G401.6 (cell line): ENCODE measurements at regions not wholly inside any gene's neighbourhood (a gene's known extent, or its start where the extent isn't known, plus 50 kb on each side); places are given as distances from the start of the nearest gene placed in this dataset.

Source experiments
- FAIRE-seq: peaks from 2 replicates; lab custom pipeline; 2012; peaks lifted over from hg19 to GRCh38; lab: Jason Lieb, UNC

DNA sequence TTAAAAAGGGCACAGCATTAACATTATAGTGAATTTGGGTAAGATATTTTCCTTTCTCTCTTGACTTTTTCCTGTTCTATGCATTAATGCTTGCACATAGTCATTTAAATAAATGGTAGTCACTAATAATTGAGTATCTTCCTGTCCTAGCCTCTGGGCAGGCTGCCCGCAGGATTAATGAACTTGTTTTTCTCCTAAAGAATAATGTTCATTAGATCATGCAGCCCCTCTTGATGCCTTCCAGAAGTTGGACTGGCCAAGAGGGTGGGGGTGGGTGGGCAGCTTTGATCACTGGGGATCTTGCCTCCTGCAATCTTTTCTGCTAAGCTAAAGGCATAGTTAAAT is 514.5 kb upstream of the CDH2 start:
- FAIRE-seq, result no peak

DNA sequence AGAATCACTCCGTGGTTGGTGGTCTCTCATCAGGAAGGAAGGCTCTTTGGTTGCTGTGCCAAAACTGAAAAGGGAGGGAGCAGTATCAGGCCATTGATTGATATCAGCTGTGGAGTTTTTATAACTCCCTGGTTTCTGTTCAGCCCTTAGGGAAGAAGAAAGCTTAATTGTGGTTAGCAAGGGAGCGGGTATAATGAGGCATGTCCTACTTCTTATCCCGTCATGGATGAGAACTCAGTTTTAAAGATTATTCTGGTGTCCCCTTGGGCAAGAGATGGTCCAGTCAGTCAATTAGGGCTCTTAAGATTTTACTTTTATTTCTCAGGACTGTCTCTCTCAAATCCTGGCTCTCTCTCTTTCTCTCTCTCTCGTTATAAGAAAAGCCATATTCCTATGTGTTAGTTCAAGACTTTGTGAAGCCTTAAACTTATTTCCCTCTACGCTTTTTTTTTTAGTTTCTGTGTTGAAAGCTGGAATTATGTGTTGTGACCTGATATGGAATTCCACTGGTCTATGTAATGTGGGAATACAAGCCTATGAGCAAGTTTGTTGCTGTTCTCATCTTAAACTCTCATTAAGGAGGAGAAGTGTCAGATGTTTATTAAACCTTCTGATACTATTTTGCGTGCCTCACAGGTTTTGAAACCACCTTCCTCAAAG is 514.0 kb upstream of the CDH2 start:
- no peak for FAIRE-seq

DNA sequence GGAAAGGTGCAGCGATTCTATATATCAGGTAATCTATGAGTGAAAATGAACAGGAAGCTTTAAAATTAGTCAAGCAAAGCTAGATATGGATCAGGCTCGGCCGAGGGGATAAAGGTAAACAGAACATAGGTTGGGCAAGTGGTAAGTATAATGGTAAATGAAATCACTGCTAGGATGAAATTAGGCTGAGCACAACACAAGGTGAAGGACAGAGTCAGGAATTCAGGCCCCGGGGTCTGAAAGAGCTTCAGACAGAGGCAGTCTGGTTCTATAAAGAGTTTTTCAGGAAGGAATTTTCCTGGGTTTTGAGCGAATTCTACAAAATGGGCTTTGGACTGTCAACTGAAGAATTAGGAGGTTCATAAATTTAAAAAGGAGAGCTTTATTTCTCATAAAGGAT is 513.2 kb upstream of the CDH2 start:
- no peak for FAIRE-seq

DNA sequence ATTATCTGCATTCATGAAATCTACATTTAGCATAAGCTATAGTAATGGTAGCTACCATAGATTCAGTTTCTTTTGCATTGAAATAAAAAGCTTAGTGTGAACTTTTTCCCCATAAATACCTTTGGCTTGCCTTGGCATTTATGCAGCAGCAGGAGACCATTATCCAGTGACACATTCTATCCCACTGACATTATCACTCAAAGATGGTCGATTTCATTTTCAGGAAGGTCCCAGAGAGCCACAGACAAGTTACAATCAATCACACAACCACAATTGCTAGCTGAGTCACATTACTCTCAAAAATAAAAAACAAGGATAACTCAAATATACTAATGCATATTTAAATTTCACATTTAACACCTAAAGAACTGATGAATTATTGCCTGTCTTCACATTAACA is 512.7 kb upstream of the CDH2 start:
- no peak for FAIRE-seq

DNA sequence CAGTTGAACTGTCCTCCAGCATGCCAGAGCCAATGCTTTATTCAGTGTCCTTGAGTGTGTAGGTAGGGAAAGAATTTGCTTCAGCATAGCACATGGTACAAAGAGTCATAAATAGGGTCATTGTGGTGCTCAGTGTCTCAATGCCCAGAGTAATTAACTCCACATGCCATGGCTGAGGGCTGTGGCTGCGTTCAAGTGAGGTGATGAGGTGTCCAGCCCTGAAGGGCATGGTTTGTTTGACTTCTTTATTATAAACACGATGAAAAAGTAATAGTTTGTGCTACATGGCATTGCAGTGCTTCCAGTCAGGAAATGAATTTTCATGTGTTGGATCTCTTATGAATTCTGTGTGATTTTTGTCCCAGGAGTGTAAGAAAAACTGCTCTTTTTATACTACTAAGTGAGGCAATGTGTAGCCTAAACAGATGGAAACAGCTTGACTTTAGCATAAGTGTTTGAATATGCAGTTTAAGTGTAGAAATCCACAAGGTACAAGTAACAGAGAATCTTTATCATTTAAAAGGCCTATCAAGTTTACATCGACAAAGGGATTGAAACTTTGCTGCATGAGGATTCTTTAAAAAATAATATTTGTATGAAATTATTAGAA is 507.9 kb upstream of the CDH2 start:
- FAIRE-seq, result no peak

DNA sequence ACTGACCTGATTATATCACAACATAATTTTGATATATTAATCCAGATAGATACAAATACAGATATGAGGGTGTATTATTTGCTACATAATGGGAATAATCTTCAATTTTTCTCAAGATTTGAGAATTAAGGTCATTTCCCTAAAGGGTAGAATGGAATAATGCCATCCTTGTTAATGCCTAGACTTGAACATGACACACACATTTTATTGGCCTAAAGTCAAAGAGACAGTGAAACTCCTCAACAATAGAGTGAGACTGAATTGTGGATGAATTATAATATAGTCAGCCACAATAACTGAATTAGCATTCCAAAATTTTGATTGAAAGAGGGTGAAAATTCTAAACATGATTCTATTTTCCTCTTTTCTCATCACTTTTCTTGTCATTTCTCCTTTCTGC is 506.0 kb upstream of the CDH2 start:
- FAIRE-seq, result no peak

DNA sequence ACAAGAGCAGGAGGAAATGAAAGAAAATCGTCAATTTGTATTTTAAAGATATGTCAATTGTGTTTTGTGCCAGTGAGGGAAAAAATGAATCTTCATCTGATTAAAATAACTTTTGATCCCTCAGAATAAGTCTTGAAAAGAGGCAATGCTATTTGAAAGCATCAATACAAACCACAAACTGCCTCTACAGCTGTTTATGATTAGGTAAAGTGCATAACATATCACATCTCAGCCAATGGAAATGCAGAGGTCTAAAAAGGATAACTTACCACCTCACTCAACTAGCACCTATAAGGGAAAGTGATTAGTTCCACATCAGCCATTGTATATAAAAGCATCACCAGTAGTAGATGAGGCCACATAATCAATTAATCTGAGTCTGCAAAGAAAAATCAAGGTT is 492.2 kb upstream of the CDH2 start:
- FAIRE-seq, result no peak

DNA sequence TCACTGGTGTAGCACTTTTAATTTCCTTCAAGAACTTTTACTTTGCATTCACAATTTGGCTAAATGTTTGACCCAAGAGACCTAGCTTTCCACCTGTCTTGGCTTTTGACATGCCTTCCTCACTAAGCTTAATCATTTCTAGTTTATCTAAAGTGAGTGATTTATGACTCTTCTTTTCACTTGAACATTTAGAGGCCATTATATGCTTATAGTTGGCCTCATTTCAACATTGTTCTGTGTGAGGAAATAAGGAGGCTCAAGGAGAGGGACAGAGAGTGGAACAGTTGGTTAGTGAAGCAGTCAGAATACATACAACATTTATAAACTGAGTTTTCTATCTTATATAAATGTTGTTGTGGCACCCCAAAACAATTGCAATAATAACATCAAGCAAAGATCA is 489.3 kb upstream of the CDH2 start:
- FAIRE-seq, result no peak

DNA sequence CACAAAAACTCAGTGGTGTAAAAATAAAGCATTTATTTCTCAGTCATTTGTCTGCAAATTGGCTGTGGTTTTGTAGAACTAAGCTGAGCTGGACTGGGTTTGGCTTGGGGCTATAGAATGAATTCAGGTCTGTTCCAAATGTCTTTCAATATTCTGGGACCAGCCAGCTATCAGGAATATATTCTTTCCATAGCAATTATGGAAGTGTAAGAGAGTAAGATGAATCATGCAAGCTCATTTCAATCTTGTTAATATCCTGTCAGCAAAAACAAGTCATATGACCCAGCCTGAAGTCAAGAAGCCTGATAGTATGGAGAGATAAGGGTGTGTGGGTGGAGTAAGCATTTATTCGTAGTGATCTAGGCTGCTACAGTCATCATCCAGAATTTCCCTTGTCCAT is 481.0 kb upstream of the CDH2 start:
- no peak for FAIRE-seq

DNA sequence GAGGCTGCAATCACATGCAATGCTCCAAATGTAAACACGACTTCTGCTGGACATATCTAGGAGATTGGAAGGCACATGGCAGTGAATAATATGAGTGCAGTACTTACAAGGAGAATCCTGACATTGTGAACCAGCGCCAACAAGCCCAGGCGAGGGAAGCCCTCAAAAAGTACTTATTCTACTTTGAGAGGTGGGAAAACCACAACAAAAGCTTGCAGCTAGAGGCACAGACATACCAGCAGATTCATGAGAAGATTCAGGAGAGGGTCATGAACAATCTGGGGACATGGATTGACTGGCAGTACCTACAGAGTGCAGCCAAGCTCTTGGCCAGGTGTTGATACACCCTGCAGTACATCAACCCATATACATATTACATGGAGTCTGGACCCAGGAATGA is 475.7 kb upstream of the CDH2 start:
- FAIRE-seq, result no peak

DNA sequence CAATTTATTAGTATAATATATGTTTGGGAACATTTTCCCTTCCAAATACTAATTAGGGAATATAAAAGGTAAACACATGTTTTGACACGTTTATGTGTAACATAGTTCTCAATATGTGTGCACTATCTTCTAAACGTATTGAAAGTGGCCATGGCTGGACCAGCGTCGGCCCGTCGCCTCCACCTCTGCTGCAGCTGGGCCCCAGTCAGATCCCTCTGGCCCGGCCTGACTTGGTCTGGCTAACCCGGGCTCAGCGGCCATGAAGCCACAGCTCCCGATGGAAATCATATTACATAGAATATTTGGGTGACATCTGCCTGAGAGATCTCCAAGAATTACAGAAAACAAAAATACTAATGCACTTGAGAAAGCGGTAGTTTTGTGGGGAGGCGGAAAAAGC is 474.4 kb upstream of the CDH2 start:
- no peak for FAIRE-seq

DNA sequence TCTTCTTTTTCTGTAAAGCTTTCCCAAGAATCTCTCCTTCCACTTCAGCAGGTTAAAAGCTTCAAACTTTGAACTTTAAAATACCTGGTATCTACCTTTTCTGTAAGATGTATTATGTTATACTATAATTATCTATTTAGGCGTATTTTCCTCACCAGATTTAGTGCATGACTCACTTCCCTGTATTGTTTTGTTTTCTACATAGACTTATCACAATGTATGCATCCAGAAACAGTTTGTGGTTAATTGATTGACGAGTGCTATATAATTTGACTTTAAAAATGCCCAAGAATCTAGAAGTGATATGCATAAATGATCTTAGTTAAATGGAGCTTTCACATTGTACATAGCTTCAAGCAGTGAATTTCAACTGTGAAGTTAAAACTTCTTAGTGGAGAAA is 473.9 kb upstream of the CDH2 start:
- FAIRE-seq, result no peak

DNA sequence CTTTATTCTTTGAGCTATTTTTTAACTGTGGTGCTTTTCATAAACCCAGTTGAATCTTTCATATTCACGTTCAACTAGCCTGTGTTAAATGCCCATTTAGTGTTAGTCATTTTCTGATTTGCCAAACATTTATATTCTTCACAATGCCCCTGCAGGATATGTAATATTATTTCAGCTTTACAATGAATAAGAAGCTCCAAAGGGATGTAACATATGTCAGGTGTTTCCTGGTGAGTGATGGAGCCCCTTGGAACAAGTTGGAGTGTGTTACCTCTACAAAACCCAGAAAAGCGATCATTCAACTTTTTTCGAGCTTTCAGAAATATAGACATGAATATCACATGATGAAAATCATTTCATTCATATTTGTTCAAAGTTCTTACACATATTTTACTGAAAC is 471.0 kb upstream of the CDH2 start:
- no peak for FAIRE-seq

DNA sequence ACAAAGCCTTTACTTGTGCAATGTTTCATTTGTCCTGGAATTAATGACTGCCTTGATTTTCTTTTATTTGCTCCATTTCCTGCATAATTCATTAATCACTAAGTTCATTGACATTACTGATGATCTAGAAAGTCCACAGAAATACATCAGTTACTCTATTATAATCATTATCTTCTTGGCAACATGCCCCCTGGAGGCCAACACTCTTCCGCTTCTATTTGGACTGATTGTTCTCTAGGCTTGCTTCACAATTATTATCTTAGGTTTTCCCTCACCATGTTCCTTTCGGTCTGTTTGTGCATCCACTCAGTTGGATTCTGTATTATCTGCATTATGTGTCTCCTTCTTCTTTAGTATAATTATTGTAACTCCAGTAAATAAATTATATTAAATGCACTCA is 461.0 kb upstream of the CDH2 start:
- no peak for FAIRE-seq

DNA sequence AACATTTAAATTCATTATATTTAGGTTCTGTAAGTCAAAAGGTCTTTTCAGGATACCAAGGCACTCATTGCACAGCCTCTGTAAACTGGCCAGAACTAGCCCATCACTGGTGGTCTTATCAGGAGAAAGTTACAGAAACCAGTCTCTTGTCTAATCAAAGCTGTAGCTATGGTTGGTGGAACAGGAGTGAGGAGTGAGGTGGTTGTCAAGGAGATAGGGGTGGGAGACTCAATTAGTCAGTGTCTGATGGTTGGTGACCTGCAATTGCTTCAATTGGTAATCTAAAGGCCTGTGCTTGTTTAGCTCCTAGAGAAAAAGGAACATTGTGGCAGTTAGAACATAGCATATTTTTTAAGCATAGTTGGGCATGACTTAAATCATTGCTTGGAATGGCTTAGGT is 458.6 kb upstream of the CDH2 start:
- no peak for FAIRE-seq

DNA sequence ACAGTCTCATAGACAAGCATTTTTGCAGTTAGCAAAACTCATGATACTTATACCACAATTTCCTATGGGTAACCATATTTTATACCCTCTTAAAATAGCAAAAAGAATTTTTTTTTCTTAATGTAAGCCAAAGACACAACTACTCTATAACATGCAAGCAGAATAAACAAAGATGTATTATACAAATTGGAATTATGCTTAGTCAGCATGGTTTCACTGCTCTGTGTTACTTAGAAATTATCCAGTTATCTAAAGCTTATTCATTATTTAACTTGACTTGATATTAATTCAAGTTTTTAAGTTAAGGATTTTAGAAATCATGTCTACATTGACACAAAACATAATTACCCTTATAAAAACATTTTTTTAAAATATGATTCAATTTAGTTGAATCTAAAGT is 449.8 kb upstream of the CDH2 start:
- FAIRE-seq, result peak; percentile 86

DNA sequence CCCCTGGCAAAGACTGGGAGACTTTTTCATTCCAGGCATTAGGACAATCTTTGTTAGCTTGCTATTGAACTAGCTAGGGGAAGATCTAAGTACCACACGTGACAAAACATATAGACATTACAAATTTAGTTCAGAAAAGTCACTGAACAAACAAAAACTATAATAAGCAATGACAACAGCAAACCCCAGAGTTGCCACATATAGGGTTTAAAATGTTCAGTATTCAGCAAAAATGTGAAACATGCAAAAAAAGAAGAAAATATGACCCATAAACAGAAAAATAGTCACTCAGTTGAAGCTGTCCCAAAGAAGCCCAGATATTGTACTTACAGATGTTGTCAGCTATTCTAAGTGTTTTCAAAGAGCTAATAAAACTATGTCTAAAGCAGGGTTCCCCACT is 431.1 kb upstream of the CDH2 start:
- FAIRE-seq, result no peak

DNA sequence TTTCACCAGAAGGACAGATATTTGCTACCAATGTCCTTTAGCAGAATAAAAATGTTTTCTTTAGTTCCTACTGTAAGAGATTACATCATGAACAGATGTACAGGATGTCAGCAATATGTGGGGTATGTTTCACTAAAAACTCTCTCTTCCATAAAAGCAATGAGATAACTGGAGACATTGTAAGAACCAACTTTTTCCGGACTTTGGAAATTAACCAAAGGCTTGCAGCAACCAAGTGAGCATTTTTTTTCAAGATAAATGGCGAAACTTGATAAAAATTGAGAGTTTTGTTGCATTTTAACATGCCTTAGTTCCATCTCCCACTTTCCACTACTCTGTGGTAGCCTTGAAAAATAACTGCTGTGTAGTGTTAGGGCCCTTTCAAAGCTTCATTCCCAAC is 429.8 kb upstream of the CDH2 start:
- no peak for FAIRE-seq

DNA sequence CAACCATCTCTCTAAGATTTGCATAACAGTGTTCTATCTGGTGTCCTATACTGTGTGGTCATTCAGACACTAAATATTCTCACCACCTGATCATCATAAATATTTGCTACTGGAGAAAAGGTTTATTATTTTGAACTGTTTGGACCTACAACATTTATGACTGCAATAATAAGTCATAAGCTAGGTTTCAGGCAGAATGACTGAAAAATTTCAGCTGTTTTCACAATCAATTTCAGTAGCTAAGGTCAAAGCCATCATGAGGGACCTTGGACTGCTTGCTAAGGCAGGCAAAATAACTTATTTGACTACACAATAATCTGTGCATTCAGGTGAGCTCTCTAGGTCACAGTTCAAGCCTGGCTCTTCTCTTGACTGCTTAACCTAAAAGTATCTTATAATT is 425.5 kb upstream of the CDH2 start:
- FAIRE-seq, result no peak

DNA sequence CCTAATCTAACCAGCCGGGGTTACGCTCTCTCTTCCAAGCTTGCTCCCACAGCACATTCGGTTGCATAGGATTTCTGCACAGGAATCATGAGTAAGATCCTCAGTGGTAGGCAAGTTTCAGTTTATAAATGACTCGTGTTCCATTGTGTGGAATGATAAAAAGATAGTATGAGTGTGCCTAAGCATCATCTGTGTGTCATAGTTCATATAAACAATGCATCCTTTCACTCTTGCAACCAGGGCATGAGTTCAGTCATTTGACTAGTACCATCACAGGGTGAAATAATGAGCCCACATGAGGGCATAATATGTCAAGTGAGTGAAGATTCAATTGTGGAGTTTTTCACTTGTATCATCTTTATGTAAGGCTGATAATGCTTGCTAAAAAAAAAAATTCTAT is 417.1 kb upstream of the CDH2 start:
- FAIRE-seq, result no peak

DNA sequence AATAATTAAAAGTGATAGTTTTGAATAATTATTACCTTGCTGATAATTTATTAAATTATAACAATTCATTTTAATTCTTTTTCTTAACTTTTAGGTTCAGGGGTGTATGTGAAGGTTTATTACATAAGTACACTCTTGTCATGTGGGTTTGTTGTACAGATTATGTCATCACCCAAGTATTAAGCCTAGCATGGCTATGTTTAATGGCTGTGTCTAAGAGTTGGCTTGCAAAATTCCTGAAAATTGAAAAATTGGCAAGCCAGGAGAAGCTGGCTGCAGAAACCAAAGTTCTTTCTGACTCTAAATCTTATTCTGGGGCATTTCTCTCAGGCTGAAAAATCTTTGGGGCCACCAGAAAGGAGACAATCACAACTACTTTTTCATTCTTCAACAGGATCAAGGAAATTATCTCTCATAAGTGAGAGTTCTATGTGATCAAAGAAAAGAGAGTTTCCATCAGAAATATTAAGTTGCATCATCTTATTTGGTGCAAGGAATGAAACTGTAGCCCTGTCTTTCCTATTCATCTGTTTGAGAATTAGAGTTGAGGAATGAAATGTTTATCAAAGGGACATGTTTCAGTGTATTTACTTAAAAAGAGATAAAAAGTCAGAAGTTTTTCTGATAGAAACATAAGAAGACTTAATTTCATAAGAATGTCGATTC is 412.1 kb upstream of the CDH2 start:
- peak; percentile 23 for FAIRE-seq

DNA sequence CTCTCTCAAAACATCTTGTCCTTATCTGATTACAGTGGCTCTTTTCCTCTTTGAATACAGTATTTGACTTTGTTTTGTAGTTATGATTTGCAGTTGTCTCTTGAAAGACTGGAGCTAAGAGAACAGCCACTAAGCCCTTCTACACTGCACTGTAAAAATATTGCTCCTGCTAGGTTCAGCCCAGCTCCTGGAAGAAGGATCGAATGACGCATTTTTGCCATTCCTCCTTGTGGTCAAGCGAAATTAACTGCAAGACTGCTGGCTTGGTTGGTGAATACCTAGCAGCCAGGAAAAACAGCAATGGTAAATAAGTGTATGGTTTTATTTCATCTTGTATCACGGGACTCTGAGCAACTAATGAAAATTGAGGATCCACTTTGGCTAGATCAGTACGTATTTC is 407.8 kb upstream of the CDH2 start:
- FAIRE-seq, result no peak

DNA sequence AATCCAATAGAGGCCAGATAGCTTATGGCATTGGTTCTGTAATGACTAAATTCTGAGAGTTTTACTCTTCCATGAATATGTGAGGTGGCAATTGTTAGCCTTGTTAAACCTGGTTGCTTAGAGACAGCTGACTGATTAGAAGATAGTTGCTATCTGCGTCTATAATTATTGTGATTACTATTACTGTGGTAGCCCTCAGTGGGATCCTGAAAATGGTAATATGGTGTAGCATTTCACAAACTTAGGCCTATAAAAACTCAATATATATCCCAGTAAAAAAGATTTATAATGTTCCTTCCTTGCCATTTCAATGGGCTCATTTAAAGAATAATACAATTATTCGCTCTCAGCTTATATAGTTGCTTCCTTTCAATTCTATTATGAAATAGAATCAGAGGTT is 405.8 kb upstream of the CDH2 start:
- FAIRE-seq, result no peak

DNA sequence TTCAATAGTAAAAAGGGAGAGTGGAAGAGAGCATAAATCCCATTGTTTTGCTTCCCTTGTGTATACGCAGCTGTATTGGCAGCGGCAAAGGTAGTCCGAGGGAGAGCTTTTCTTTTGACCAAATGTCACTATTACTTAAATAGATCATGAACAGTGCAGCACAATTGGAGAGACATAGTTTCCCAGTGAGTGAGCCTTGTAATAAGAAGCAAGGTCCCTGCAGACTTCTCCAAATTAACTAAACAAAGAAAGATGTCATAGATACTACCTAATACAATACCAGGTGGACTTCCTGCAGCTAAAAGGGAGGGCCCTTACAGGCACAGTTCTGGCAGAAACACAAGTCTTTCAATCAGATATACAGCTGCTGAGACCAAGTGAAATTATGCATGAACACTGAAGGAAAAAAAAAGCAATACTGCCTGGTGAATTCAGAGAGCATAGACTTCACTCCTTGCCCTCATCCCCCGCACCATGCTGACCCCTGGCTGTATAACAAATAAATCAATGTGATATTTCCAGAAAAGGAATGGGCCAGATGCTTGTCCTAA is 404.7 kb upstream of the CDH2 start:
- FAIRE-seq, result no peak
